PFSK-1 (cell line): ENCODE measurements at regions not wholly inside any gene's neighbourhood (a gene's known extent, or its start where the extent isn't known, plus 50 kb on each side); places are given as distances from the start of the nearest gene placed in this dataset.

Experiments
- FOXP2 ChIP-seq: optimal IDR thresholded peaks from 2 replicates; pipeline ENCODE3; 2011; ENCODE audit warnings: borderline replicate concordance, control low read depth, inconsistent platforms; ENCODE audit not compliant: insufficient read depth; ENCODE audit errors: extremely low read length, extremely low read depth
- POLR2AphosphoS5 ChIP-seq: IDR thresholded peaks from 2 replicates; pipeline ENCODE4 v1.6.1; 2012; ENCODE audit warnings: low read depth, mild to moderate bottlenecking, control low read depth, low read length, moderate library complexity
- SIN3A ChIP-seq: IDR thresholded peaks from 2 replicates; pipeline ENCODE4 v1.6.1; 2012; ENCODE audit warnings: mild to moderate bottlenecking, low read length, moderate library complexity, borderline replicate concordance; ENCODE audit not compliant: insufficient read depth
- TAF1 ChIP-seq: IDR thresholded peaks from 2 replicates; pipeline ENCODE4 v1.6.1; 2012; ENCODE audit warnings: low read length, control low read depth, borderline replicate concordance; ENCODE audit not compliant: insufficient read depth
- TF ChIP-seq, protein P1 (sequence below), 2 experiments: IDR thresholded peaks; 2 replicates each; pipeline versions ENCODE4 v1.6.1 to v1.8.0; 2011 to 2012; ENCODE audit warnings: low read depth in 2 of 2, low read length in 2 of 2, control low read depth in 1 of 2, inconsistent platforms in 1 of 2, mild to moderate bottlenecking in 1 of 2, moderate library complexity in 1 of 2; ENCODE audit not compliant: insufficient read depth in 1 of 2

DNA sequence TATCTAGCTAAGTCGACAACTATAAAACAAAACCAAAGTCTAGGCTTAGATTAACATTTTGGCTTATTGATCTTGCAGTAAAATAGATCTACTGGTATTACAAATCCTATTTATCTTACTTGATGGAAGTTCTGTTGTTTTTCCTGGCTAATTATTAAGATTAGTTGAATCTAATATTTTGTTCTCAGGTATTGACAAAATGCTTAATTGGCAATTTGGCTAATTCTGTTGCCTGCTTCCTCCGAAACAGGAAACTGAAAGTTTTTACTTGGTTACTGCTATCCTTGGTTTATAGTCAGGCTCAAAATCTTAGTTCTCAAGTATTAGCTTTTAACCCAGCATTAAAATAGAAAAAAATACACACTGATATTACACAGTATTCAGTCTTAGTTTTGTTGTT, 820.5 kb downstream of the NR2F1-AS1 start:
- TF ChIP-seq TAF1 (no peak), FOXP2 (no peak), POLR2AphosphoS5 (no peak), SIN3A (no peak)
- TF ChIP-seq, protein P1, sequence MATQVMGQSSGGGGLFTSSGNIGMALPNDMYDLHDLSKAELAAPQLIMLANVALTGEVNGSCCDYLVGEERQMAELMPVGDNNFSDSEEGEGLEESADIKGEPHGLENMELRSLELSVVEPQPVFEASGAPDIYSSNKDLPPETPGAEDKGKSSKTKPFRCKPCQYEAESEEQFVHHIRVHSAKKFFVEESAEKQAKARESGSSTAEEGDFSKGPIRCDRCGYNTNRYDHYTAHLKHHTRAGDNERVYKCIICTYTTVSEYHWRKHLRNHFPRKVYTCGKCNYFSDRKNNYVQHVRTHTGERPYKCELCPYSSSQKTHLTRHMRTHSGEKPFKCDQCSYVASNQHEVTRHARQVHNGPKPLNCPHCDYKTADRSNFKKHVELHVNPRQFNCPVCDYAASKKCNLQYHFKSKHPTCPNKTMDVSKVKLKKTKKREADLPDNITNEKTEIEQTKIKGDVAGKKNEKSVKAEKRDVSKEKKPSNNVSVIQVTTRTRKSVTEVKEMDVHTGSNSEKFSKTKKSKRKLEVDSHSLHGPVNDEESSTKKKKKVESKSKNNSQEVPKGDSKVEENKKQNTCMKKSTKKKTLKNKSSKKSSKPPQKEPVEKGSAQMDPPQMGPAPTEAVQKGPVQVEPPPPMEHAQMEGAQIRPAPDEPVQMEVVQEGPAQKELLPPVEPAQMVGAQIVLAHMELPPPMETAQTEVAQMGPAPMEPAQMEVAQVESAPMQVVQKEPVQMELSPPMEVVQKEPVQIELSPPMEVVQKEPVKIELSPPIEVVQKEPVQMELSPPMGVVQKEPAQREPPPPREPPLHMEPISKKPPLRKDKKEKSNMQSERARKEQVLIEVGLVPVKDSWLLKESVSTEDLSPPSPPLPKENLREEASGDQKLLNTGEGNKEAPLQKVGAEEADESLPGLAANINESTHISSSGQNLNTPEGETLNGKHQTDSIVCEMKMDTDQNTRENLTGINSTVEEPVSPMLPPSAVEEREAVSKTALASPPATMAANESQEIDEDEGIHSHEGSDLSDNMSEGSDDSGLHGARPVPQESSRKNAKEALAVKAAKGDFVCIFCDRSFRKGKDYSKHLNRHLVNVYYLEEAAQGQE (IDR thresholded peaks at IDR 0.05; ENCODE audit: insufficient read depth in 1 of 2, low read depth in 2 of 2, low read length in 2 of 2) = no peak

DNA sequence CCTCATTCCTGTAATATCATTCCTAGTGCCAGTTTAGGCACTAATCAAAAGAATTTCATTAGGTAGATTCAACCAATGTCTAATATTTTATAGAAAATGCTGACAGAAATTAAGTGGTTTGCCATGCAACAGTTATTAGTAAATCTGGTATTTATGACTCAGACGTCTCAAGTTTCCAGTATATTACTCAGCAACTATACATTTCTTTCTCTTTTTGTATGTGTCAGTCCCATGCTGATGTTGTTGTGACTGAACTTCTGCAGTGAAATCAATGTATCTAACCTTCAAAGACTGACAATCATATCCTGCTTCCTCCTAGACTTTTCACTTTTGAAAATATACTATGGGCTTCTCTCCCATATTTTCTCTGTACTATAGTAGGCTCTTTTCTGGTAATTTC, 822.5 kb downstream of the NR2F1-AS1 start:
- no peak for TF ChIP-seq SIN3A
- no peak for TF ChIP-seq TAF1
- no peak for TF ChIP-seq FOXP2
- TF ChIP-seq POLR2AphosphoS5 = no peak

DNA sequence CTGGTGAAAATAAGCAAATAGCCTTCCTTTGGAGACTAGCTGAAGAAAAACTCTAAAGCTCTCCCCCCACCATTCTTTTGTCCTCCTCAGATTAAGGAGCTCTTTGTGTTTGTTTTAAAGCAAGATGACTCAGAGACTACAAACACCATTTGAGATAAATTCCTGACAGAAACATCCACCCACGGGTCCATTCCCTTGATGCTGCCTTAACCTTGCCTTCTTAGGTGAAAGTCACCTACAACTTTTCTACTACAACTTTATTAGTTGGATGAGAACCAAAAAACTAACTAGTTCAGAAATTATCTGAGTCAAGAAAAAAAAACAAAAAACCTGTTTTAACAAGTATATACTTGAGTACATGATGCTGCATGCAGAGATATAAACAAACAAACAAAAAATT, 831.1 kb downstream of the NR2F1-AS1 start:
- TF ChIP-seq, protein P1 (IDR thresholded peaks at IDR 0.05; ENCODE audit: insufficient read depth in 1 of 2, low read depth in 2 of 2, low read length in 2 of 2) = no peak
- TF ChIP-seq SIN3A (no peak), FOXP2 (no peak), TAF1 (no peak), POLR2AphosphoS5 (no peak)

DNA sequence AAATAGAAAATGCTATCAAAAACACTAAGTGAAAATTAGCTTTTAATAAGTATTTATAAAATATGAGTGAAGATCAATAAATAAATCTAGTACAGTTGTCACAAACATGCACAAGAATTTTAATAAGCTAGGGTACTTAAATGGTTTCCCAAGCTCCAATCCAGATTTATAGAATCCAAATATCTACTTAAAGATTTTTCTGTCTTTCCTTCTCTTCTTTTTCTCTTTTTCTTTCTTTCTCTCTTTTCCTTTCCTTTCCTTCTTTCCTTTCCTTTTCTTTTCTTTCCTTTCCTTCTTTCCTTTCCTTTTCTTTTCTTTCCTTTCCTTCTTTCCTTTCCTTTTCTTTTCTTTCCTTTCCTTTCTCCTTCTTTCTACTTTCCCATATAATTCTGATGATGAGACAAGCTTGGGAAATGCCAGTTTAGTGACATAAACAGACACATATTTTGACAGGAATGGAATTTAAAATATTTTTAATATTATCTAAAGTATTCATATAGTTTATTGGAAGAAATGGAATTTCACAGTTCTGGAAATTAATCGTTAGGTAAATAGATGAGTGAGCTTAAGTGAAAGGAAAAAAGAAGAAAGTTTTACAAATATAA, 832.8 kb downstream of the NR2F1-AS1 start:
- TF ChIP-seq FOXP2 = no peak
- TF ChIP-seq POLR2AphosphoS5 = no peak
- TF ChIP-seq, protein P1 (IDR thresholded peaks at IDR 0.05; ENCODE audit: insufficient read depth in 1 of 2, low read depth in 2 of 2, low read length in 2 of 2) = no peak
- no peak for TF ChIP-seq TAF1
- no peak for TF ChIP-seq SIN3A

DNA sequence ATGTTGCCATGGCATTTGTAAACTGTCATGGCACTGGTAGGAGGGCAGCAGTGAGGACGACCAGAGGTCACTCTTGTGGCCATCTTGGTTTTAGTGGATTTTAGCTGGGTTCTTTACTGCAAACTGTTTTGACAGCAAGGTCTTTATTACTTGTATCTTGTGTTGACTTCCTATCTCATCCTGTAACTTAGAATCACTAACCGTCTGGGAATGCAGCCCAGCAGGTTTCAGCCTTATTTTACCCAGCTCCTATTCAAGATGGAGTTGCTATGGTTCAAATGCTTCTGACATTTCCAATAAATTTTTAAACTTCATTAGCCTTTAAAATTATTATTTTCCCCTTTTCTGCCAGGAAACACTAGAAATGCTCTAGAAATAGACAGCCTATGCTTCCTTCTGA, 839.1 kb downstream of the NR2F1-AS1 start:
- no peak for TF ChIP-seq TAF1
- TF ChIP-seq SIN3A = no peak
- TF ChIP-seq, protein P1 (IDR thresholded peaks at IDR 0.05; ENCODE audit: insufficient read depth in 1 of 2, low read depth in 2 of 2, low read length in 2 of 2) = no peak
- no peak for TF ChIP-seq FOXP2
- no peak for TF ChIP-seq POLR2AphosphoS5
